Lower leg skin (tissue), 3 donors: ENCODE measurements at regions not wholly inside any gene's neighbourhood (a gene's known extent, or its start where the extent isn't known, plus 50 kb on each side); places are given as distances from the start of the nearest gene placed in this dataset.

ENCODE experiments used
- POLR2A ChIP-seq, 2 donors: fragments of 450-650 bp; IDR thresholded peaks; one replicate each; pipeline ENCODE4 v1.6.1; 2016 to 2017; ENCODE audit warnings: antibody characterized with exemption in 2 of 2, mild to moderate bottlenecking in 1 of 2, moderate library complexity in 1 of 2
- TF ChIP-seq, protein P1 (sequence below), 3 donors: fragments of 450-650 bp; IDR thresholded peaks; one replicate each; pipeline ENCODE4 v1.5.1; 2016; ENCODE audit warnings: antibody characterized with exemption in 3 of 3, mild to moderate bottlenecking in 3 of 3, moderate library complexity in 2 of 3

DNA sequence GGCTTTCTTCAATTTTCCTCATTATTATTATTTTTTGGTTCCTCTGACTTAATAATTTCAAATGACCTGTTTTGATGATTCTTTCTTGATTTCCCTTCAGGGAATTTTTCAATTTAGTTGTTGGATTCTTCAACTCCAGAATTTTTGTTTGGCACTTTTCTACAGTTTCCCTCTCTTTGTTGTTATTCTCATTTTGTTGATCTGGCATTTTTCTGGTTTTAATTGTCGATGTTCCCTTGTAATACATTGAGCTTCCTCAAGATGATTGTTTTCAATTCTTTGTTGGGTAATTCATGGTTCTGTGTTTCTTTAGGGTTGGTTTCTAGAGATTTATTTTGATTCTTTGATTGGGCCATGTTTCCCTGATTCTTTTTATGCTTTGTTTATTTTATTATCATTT lies 67.8 kb upstream of the DNAJC1 start:
- TF ChIP-seq, protein P1, sequence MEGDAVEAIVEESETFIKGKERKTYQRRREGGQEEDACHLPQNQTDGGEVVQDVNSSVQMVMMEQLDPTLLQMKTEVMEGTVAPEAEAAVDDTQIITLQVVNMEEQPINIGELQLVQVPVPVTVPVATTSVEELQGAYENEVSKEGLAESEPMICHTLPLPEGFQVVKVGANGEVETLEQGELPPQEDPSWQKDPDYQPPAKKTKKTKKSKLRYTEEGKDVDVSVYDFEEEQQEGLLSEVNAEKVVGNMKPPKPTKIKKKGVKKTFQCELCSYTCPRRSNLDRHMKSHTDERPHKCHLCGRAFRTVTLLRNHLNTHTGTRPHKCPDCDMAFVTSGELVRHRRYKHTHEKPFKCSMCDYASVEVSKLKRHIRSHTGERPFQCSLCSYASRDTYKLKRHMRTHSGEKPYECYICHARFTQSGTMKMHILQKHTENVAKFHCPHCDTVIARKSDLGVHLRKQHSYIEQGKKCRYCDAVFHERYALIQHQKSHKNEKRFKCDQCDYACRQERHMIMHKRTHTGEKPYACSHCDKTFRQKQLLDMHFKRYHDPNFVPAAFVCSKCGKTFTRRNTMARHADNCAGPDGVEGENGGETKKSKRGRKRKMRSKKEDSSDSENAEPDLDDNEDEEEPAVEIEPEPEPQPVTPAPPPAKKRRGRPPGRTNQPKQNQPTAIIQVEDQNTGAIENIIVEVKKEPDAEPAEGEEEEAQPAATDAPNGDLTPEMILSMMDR (IDR thresholded peaks at IDR 0.05), result no peak
- no peak for TF ChIP-seq POLR2A (IDR thresholded peaks at IDR 0.05)
